Small intestine (tissue), 7 donors: ENCODE measurements at regions not wholly inside any gene's neighbourhood (a gene's known extent, or its start where the extent isn't known, plus 50 kb on each side); places are given as distances from the start of the nearest gene placed in this dataset.

ENCODE experiments used
- DNase-seq, 2 donors: peaks; one replicate each; pipeline versions ENCODE4 v3.0.0 to v3.0.0-alpha.2; 2013
- FAIRE-seq: peaks from 2 replicates; lab custom pipeline; 2012; peaks lifted over from hg19 to GRCh38; lab: Jason Lieb, UNC
- H3K27ac ChIP-seq, 3 donors: one replicate each; pipeline ENCODE4 v1.5.1; 2013; ENCODE audit warnings: low read length in 2 of 3, mild to moderate bottlenecking in 2 of 3, control low read depth in 1 of 3, inconsistent platforms in 1 of 3, low read depth in 1 of 3, moderate library complexity in 1 of 3
- H3K27me3 ChIP-seq, 3 donors: one replicate each; pipeline ENCODE4 v1.6.1; 2013; ENCODE audit warnings: low read length in 3 of 3, inconsistent platforms in 1 of 3; ENCODE audit not compliant: control insufficient read depth in 3 of 3, insufficient read depth in 3 of 3
- H3K36me3 ChIP-seq, 3 donors: one replicate each; pipeline ENCODE4 v1.6.1; 2013; ENCODE audit warnings: low read length in 3 of 3, inconsistent platforms in 1 of 3, low read depth in 1 of 3, mild to moderate bottlenecking in 1 of 3, moderate library complexity in 1 of 3; ENCODE audit not compliant: control insufficient read depth in 3 of 3, insufficient read depth in 2 of 3
- H3K4me1 ChIP-seq, 3 donors: one replicate each; pipeline ENCODE4 v1.6.1; 2013; ENCODE audit warnings: low read length in 2 of 3, inconsistent platforms in 1 of 3, low read depth in 1 of 3, mild to moderate bottlenecking in 1 of 3, moderate library complexity in 1 of 3; ENCODE audit not compliant: control insufficient read depth in 3 of 3, insufficient read depth in 2 of 3
- H3K4me3 ChIP-seq, 3 donors: one replicate each; pipeline ENCODE4 v1.5.1; 2013; ENCODE audit warnings: low read length in 3 of 3, control low read depth in 1 of 3, inconsistent platforms in 1 of 3, low read depth in 1 of 3, mild to moderate bottlenecking in 1 of 3, moderate library complexity in 1 of 3
- H3K9me3 ChIP-seq, 2 donors: one replicate each; pipeline ENCODE4 v1.6.1; 2013; ENCODE audit warnings: low read depth in 1 of 2, low read length in 1 of 2; ENCODE audit not compliant: control insufficient read depth in 2 of 2, insufficient read depth in 1 of 2
- WGBS, 3 donors: extraction: QIAGEN DNeasy Blood & Tissue Kit; methylation state at CpG; one replicate each; pipeline ENCODE4 v1.1.7; 2013; 5-methylcytosine and 5-hydroxymethylcytosine counted together
- donor health status: healthy with polysubstance abuse.
- donor health status: control.
- donor health status: control.
- donor health status: Bipolar disorder and iron deficiency.
- donor health status: healthy.

DNA sequence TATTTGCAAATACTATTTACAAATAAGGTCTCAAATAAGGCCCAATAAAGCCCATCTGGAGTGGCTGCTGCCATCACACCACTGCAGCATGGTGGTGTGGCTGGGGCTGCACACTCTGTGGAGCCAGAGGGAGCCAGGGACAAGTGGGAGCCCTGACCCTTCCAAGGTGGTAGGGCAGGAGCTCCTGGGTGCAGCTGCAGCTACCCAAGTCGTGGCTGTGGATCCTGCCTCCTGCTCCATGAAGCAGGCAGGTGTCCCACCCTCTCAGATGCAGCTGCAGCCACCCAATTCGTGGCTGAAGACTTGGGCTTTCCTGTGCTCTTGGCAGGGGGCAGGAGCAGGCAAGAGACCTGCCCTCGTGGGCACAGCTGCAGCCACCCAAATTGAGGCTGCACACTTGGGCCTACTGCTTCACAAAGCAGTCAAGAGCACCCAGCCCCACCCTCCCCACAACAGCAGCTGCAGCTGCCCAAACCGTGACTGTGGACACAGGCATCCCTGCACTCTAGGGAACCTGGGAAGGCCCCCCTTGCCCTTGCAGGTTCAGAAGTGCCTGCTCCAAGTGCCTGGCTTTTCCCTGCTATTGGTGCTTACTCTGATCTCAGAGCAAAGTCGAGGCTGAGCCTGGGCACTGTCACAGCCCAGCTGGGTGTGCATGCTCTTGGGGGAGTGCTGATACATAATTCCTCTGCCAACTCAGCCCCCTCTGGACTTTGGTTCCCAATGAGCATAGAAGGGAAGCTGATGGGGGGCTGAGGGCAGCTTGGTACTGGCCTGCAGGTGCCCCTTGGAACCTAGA is 614.8 kb downstream of the PCDH18 start:
- no peak for FAIRE-seq
- no peak overlapping the region for H3K27ac ChIP-seq
- WGBS, 3 donors: 20 to 53% (median 23%) methylated on average over 5 of the region's 5 CpGs
- no peak overlapping the region for H3K4me3 ChIP-seq
- H3K4me1 ChIP-seq: no peaks in the 10 kb centered on the region
- no peaks in the 10 kb centered on the region for H3K27me3 ChIP-seq
- DNase-seq: no peak
- H3K9me3 ChIP-seq: peaks cover 0 to 7% of the 10 kb centered on the region in 2 donors
- no peaks in the 10 kb centered on the region for H3K36me3 ChIP-seq

DNA sequence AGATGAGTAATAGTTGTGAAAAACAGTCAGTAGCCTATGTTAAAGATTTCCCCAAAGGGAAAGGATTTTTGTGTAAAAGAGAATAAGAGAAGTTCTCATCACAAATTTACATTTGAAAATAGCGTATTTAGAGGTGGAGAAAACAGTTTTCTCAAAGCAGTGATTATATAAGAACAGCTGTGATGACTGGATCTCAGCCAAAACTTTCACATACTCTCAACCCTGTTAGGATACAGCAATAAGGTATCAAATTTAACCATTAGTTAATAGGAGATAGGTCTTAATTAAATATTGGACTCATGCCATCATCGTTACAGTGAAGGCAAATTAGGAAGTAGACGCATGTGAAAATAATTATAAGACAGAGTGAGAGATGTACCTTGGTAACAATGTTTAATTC is 622.7 kb downstream of the PCDH18 start:
- H3K9me3 ChIP-seq: no peaks in the 10 kb centered on the region

DNA sequence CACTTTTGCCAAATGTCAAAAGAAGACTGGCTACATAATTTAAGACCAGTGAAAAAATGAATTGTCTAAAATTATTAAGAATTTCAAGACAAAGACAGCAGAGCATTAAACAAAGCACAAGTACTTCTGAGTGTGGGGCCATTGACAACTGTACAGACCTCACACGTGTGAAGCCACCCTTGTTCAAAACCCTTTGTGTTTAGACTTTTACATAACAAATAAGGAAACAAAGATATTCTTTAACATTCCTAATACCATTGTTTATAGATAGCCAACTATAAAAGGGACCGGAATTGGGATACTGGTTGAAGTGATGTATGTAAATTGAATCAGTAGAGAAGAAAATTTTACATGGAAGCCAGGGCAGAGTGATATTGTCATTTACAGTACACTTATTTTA is 624.2 kb downstream of the PCDH18 start:
- FAIRE-seq: no peak
- Histone ChIP-seq H3K4me1 (no peaks in the 10 kb centered on the region), H3K27me3 (no peaks in the 10 kb centered on the region), H3K9me3 (no peaks in the 10 kb centered on the region), H3K4me3 (no peak overlapping the region), H3K27ac (no peak overlapping the region), H3K36me3 (no peaks in the 10 kb centered on the region)
- DNase-seq: no peak
- 55 to 67% (median 57%) methylated on average over 2 of the region's 2 CpGs for WGBS, 3 donors

More for the DNA sequence above, 622.7 kb downstream of the PCDH18 start:
- FAIRE-seq (no peak), DNase-seq (no peak)
- no peak overlapping the region for H3K4me3 ChIP-seq
- no peak overlapping the region for H3K27ac ChIP-seq
- H3K27me3 ChIP-seq: no peaks in the 10 kb centered on the region
- H3K36me3 ChIP-seq: no peaks in the 10 kb centered on the region
- H3K4me1 ChIP-seq: no peaks in the 10 kb centered on the region
- 43 to 61% (median 46%) methylated on average over 3 of the region's 3 CpGs for WGBS, 3 donors

DNA sequence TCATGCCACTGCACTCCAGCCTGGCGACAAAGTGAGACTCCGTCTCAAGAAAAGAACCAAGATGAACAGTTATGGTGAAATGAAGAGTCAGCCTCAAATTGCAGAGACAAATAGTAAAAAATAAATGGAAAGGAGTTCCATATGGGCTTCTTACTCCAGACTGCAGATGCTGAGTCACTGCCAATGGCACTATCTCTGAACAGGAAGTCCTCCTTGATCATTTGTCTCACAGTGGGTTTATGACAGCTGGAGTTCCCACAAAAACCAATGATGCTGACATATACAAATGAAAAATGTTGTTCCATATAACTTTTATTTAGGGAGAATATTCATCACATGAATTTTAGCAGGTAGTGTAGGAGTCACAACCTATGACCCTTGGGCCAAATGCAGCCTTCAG is 631.6 kb downstream of the PCDH18 start:
- WGBS, 3 donors: 96 to 100% (median 98%) methylated on average over 2 of the region's 2 CpGs
- Histone ChIP-seq H3K27me3 (no peaks in the 10 kb centered on the region), H3K27ac (no peak overlapping the region), H3K9me3 (no peaks in the 10 kb centered on the region), H3K36me3 (no peaks in the 10 kb centered on the region), H3K4me3 (no peak overlapping the region), H3K4me1 (no peaks in the 10 kb centered on the region)
- DNase-seq (no peak), FAIRE-seq (no peak)

DNA sequence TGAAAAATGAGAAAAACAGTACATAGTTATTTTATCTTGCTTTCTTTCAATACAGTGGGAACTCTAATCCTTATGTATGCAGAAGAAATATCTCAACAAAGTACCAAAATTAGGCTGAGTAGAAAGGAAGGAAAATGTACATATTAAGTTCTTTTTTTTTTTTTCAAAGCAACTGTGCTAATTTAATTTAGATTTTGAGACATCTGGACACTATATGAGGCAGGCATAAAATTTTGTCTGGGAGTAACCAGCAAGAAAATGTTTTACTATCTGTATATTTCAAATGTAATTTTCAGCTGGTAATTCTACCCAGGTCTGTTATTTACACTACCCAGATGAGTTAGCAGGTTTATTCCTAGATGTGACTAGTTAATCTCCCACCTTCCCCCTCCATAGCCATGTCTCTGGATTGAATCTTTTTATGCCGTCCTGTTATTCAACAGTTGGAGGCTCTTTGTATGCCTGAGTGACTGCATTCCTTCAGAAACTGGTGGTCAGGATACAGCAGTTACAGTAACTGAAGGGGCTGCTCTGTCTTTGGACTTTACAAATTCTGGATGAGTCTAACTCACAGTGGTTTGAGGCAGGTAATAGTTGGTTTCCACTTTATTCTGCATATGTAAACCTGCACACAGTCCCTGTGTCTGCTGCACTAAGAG is 633.6 kb downstream of the PCDH18 start:
- Histone ChIP-seq H3K27me3 (no peaks in the 10 kb centered on the region), H3K9me3 (no peaks in the 10 kb centered on the region), H3K4me1 (no peaks in the 10 kb centered on the region), H3K27ac (no peak overlapping the region), H3K4me3 (no peak overlapping the region), H3K36me3 (no peaks in the 10 kb centered on the region)
- 47 to 66% (median 56%) methylated on average over 1 of the region's 1 CpG for WGBS, 3 donors
- FAIRE-seq (no peak), DNase-seq (no peak)

DNA sequence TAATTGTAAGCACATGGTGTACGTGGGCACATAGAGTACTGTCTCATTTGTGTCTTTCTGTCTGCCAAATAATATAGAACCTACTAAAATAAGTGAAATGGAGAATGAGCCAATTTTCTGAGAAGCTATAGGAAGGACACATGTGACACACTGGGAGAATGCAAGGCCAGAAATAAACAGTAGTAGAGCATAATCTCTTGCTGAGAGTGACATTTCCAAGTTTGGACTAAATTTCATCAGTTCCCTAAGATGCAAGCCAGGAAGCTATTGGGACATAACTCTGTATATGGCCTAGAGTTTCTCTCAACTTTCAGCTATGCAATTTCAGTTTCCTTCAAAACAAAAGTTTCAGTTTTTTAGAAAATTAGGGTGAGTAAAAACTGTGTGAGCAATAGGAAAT is 638.7 kb downstream of the PCDH18 start:
- 18 to 41% (median 24%) methylated on average over 1 of the region's 1 CpG for WGBS, 3 donors
- Histone ChIP-seq H3K27me3 (no peaks in the 10 kb centered on the region), H3K36me3 (no peaks in the 10 kb centered on the region), H3K9me3 (no peaks in the 10 kb centered on the region), H3K4me3 (no peak overlapping the region), H3K4me1 (no peaks in the 10 kb centered on the region), H3K27ac (no peak overlapping the region)
- DNase-seq (no peak), FAIRE-seq (no peak)

DNA sequence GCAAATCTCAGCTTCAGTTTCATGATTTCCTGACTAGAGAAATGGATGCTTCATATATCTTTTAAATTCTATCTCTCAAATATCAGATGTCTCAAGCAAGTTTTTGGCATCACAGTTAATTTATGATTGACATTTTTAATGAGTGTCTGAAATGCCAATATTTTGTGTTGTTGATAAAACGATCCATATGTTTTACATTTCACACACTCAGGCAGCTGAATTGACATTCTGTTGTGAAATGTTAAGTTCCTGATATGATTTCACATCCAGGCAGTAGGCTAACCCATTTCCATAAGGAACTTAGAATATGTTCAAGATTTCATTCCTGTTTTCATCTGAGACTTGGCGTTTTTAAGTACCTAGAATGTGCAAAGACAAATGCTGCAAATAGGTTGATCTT is 650.6 kb downstream of the PCDH18 start:
- FAIRE-seq (no peak), DNase-seq (no peak)
- Histone ChIP-seq H3K27me3 (no peaks in the 10 kb centered on the region), H3K27ac (no peak overlapping the region), H3K9me3 (no peaks in the 10 kb centered on the region), H3K36me3 (no peaks in the 10 kb centered on the region), H3K4me1 (no peaks in the 10 kb centered on the region), H3K4me3 (no peak overlapping the region)
- WGBS, 3 donors: 65 to 72% (median 67%) methylated on average over 2 of the region's 2 CpGs

DNA sequence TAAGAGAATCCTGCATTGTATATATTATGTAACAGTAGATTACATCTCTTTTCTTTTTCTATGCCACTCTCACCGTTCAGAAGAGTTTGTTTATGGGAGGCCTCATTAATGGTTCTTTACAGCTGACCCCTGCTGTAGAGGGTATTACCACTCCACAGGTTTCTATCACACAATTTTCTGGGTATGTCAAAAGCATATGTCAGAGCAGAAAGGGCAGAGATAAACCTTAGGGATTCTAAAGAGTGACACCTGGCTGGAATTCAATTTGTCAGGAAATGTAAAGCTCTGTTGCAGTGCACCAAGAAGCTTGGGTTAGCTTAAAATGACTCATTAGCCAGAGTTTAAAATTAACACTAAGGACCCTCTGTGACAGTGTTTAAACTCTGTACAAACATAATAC is 658.7 kb downstream of the PCDH18 start:
- FAIRE-seq: no peak
- Histone ChIP-seq H3K4me3 (no peak overlapping the region), H3K36me3 (no peaks in the 10 kb centered on the region)

More for the DNA sequence above, 658.7 kb downstream of the PCDH18 start:
- Histone ChIP-seq H3K4me1 (no peaks in the 10 kb centered on the region), H3K9me3 (no peaks in the 10 kb centered on the region), H3K27me3 (no peaks in the 10 kb centered on the region), H3K27ac (no peak overlapping the region)
- 10 to 36% (median 29%) methylated on average over 1 of the region's 1 CpG for WGBS, 3 donors
- no peak for DNase-seq
